ENCODE measurements at regions not wholly inside any gene's neighbourhood (a gene's known extent, or its start where the extent isn't known, plus 50 kb on each side); places are given as distances from the start of the nearest gene placed in this dataset.

DNA sequence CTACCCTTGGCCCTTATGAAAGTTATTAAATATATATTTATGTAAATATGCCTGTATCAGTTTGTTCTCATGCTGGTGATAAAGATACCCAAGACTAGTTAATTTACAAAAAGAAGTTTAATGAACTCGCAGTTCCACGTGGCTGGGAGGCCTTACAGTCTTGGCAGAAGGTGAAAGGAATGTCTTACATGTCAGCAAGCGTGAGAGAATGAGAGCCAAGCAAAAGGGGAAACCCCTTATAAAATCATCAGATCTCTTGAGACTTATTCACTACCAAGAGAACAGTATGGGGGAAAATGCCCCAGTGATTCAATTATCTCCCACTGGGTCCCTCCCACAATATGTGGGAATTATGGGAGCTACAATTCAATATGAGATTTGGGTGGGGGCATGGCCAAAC, 506.0 kb upstream of the ATXN8OS start:
- H3K27me3 Mint-ChIP-seq = no peaks in the 10 kb centered on the region

DNA sequence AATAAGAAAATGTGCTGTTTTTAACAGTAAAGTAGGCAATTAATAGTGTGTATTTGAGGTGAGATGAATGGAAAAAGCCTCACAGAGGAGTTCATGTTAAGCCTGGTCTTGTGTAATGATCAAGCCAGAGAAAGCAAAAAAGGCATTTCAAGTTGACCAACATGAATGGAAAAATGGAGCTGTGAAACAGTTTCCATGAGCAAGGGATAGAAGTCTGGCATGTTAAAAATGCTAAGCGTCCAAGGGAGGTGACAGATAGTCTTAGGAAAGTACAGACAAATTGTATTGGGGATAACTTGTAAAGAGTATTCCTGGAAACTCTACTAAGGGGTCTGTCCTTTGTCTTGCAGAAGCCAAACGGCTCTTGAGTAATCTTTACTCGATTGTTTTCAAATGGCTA, 506.8 kb upstream of the ATXN8OS start:
- Mint-ChIP-seq H3K4me3 (no peak overlapping the region), H3K27ac (no peak overlapping the region), H3K4me1 (no peaks in the 10 kb centered on the region), H3K27me3 (no peaks in the 10 kb centered on the region), H3K36me3 (no peaks in the 10 kb centered on the region), H3K9me3 (ENCODE audit: low read depth) (peaks cover 13% of the 10 kb centered on the region)
- CTCF ChIA-PET = no interaction called here
- ATAC-seq = no peak
- DNase-seq = no peak

More for the DNA sequence above, 506.0 kb upstream of the ATXN8OS start:
- Mint-ChIP-seq H3K4me3 (no peak overlapping the region), H3K36me3 (no peaks in the 10 kb centered on the region), H3K4me1 (no peaks in the 10 kb centered on the region), H3K9me3 (ENCODE audit: low read depth) (peaks cover 15% of the 10 kb centered on the region), H3K27ac (no peak overlapping the region)
- ATAC-seq = no peak
- CTCF ChIA-PET = no interaction called here
- no peak for DNase-seq

DNA sequence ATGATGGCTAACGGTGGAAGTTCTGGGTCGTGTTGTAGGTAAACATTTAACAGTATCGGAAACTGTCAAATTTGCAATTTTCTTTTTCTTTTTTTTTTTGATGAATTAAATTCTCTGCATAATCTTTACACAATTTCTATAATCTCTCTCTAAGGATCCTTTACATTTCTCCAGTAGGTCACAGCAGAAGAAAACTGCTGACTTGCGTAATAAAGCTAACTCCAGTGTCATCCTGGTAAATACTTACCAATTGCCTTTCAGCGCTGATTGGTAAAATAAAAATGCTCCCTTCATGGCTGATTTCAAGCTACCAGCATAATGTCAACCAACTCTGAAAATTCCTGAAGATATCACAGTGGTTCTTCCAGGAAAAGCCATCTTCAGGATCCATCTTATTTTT, 510.5 kb upstream of the ATXN8OS start:
- Mint-ChIP-seq H3K27ac (no peak overlapping the region), H3K9me3 (ENCODE audit: low read depth) (peaks cover 3% of the 10 kb centered on the region), H3K36me3 (no peaks in the 10 kb centered on the region), H3K4me1 (no peaks in the 10 kb centered on the region), H3K4me3 (no peak overlapping the region), H3K27me3 (no peaks in the 10 kb centered on the region)
- no peak for ATAC-seq
- CTCF ChIA-PET = no interaction called here
- no peak for DNase-seq

DNA sequence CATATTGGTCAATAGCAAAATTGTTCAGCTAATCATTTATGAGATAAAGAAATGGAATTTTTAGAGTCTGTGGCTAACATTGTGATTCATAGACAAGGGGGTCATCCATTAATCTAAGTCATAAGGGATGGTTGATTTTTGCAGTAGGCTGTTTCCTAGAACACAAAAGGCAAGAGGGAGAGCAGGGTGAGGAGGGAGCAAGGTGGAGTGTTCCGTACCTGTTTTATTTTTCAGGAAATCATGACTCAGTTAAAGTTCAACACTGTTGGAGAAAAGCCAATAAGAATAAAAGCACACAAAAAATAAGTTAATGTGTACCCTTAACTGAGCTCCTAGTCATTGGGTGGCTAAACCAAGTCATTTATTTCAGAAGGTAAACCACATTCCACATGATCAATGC, 512.4 kb upstream of the ATXN8OS start:
- no peaks in the 10 kb centered on the region for H3K27me3 Mint-ChIP-seq

DNA sequence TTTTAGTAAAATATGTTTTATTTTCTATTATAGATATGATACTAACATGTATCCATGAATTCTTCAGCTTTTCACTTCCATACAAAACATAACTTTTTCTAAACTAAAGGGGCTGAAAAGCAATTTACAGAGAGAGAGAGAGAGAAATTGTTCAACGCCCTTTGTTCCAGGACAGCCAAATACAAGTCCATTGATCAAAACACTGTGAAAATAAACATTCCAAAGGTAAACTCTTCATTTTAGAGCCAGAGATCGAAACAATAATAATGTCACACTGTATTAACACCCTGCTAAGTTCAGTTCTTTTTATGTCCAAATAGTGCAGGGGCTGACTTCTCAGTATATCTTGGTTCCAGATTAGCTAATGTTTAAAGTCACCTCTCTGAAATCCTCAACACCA, 516.2 kb upstream of the ATXN8OS start:
- Mint-ChIP-seq H3K27me3 (no peaks in the 10 kb centered on the region), H3K4me1 (no peaks in the 10 kb centered on the region), H3K9me3 (ENCODE audit: low read depth) (peaks cover 10% of the 10 kb centered on the region), H3K27ac (no peak overlapping the region), H3K36me3 (no peaks in the 10 kb centered on the region), H3K4me3 (no peak overlapping the region)
- ATAC-seq (no peak), DNase-seq (no peak)
- CTCF ChIA-PET = no interaction called here

More for the DNA sequence above, 512.4 kb upstream of the ATXN8OS start:
- H3K9me3 Mint-ChIP-seq (ENCODE audit: low read depth) = peaks cover 3% of the 10 kb centered on the region
- no peak for ATAC-seq
- H3K4me3 Mint-ChIP-seq = no peak overlapping the region
- DNase-seq = no peak
- CTCF ChIA-PET = no interaction called here
- H3K4me1 Mint-ChIP-seq = no peaks in the 10 kb centered on the region
- H3K36me3 Mint-ChIP-seq = no peaks in the 10 kb centered on the region
- no peak overlapping the region for H3K27ac Mint-ChIP-seq

DNA sequence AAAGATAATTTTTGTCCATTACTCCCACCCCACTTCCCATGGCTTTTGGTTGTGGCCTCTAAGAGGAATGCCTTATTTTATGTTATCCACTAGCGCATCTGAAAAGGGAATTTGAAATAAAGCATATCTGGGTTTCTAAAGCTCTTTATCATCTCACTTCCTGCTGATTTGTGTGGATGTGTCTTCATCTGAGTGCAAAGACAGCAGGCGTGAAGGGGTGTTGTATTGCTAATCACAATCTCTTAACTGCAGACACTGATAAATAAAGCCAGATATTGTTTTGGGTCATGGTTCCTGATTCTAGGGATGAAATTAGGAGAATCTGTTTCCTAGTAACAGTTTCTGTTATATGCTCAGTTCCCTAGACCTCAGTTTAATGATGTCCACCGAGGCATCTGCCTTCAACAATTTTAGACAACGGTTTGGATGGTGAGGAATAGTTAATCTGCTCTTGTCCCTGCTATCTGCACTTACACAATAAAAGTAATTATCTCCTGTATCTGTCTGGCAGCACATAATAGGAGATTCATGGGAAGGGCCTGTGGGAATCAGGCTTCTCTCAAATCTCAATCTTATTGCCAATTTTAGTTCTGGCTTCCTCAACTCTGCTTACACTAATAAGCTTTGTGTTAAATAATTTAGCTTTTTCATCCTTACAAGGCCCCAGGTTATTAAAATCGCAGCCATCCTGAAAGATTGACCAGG, 517.9 kb upstream of the ATXN8OS start:
- CTCF ChIA-PET = no interaction called here
- peaks cover 12% of the 10 kb centered on the region for H3K9me3 Mint-ChIP-seq (ENCODE audit: low read depth)
- no peaks in the 10 kb centered on the region for H3K27me3 Mint-ChIP-seq
- no peak overlapping the region for H3K4me3 Mint-ChIP-seq
- DNase-seq (no peak), ATAC-seq (no peak)
- no peaks in the 10 kb centered on the region for H3K36me3 Mint-ChIP-seq
- H3K27ac Mint-ChIP-seq = no peak overlapping the region
- H3K4me1 Mint-ChIP-seq = no peaks in the 10 kb centered on the region

DNA sequence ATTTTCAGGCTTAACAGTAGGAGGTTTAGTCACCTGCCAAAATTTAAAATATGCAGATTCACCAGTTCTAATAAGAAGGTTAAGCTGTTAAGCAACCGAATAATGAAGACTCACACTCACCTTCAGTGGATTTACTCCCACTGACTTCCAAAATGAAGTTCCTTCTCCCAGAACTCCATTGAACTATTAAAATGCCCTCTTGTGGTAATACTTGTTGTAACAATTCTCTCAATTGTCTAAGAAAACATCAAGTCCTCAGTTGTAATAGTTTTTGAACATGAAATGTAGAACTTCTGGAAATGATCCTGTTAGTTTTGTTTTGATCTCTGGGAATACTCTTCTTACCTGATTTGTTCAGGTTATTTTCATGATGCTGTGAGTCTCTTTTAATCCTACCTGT, 522.0 kb upstream of the ATXN8OS start:
- Mint-ChIP-seq H3K4me3 (no peak overlapping the region), H3K4me1 (no peaks in the 10 kb centered on the region), H3K9me3 (ENCODE audit: low read depth) (peaks cover 10% of the 10 kb centered on the region), H3K36me3 (no peaks in the 10 kb centered on the region), H3K27me3 (no peaks in the 10 kb centered on the region), H3K27ac (no peak overlapping the region)
- DNase-seq (no peak), ATAC-seq (no peak)
- CTCF ChIA-PET = no interaction called here

DNA sequence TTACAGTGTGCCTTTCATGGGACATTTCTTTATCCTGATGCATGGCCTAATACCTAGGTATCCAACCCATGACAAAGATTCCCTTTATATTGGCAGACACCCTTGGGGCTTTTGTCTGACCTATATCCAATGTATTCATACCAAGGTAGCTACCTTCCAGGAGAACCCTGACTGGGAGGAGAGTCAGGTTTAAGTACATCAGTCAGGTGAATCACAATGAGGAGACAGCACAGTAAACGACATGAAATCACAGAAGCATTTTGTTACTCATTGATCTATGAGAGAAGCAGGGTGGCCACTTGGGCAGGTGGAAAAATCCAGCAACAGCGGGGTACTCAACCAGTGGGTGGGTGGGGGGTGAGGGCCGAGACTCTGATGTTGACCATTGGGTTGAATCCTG, 527.4 kb upstream of the ATXN8OS start:
- DNase-seq = no peak
- Mint-ChIP-seq H3K4me1 (no peaks in the 10 kb centered on the region), H3K9me3 (ENCODE audit: low read depth) (no peaks in the 10 kb centered on the region), H3K36me3 (no peaks in the 10 kb centered on the region), H3K4me3 (no peak overlapping the region), H3K27ac (no peak overlapping the region), H3K27me3 (no peaks in the 10 kb centered on the region)
- ATAC-seq = no peak
- CTCF ChIA-PET = no interaction called here

DNA sequence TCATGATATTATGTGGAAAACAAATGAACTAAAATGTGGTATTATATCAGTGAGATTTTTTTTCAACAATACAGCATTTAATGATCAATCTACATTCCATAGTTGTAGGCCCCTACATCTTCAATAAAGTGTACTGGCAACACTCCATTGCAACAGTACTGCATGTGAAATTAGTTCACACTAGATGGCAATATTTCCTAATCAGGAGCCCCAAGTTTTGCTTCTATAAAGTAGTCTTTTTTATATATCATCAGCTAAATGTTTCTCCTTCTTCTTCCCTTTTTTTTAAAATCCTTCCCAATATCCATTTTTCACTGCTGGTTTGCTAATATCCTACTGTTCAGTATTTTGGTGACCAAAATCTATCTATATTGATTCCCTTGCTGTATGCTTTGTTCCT, 528.3 kb upstream of the ATXN8OS start:
- Mint-ChIP-seq H3K27ac (no peak overlapping the region), H3K4me3 (no peak overlapping the region), H3K9me3 (ENCODE audit: low read depth) (no peaks in the 10 kb centered on the region), H3K27me3 (no peaks in the 10 kb centered on the region), H3K4me1 (no peaks in the 10 kb centered on the region), H3K36me3 (no peaks in the 10 kb centered on the region)
- DNase-seq (no peak), ATAC-seq (no peak)
- CTCF ChIA-PET = no interaction called here

DNA sequence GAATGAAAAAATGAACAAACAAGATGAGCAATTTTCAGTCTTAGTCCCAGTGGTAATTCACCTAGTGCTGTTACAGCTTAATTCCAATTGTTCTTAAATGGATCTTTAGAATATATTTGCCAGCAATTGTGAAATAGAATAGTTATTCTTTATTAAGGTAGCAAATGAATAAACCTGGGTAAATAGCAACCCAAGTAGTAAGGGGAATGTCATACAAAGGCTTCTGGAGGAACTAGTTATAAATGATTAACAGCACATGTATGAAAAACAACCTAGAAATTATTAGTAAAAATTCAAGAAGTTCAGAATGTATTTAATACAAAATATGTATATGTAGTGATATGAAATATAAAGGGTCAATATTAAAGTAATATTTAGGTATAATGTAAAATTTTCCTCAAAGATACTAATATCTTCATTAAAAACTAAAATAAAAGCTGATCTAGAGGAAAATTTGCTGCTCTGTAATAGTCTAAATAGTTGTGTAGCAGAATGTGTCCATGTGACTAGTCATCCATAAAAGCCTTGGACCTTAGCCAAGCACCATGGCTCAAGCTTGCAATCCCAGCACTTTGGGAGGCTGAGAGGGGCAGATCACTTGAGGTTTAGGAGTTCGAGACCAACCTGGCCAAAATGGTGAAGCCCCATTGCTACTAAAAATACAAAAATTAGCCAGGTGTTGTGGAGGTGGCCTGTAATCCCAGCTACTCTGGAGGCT, 535.9 kb upstream of the ATXN8OS start:
- CTCF ChIA-PET = no interaction called here

DNA sequence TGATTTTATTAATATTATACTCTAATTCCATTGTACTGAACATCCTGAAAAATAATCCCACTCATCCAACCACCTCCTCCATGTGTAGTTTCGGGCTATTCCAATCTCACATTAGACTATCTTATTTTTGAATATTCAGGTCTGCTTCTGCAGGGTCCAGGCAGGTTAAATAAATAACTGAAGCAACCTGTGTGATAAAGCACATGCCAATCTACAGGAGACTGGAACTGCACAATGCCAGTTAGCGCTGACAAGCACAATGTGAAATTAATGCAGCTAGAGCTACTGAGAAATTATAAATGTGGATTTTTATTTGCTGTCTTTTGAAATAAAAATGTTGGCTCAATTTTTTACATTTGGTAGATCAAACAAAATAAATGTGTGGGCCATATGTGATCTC, 540.1 kb upstream of the ATXN8OS start:
- H3K27me3 Mint-ChIP-seq = no peaks in the 10 kb centered on the region
- no peak overlapping the region for H3K27ac Mint-ChIP-seq
- ATAC-seq (no peak), DNase-seq (no peak)
- H3K4me3 Mint-ChIP-seq = no peak overlapping the region
- H3K9me3 Mint-ChIP-seq (ENCODE audit: low read depth) = peaks cover 2% of the 10 kb centered on the region
- no peaks in the 10 kb centered on the region for H3K4me1 Mint-ChIP-seq
- CTCF ChIA-PET = no interaction called here
- H3K36me3 Mint-ChIP-seq = no peaks in the 10 kb centered on the region

More for the DNA sequence above, 535.9 kb upstream of the ATXN8OS start:
- peaks cover 4% of the 10 kb centered on the region for H3K9me3 Mint-ChIP-seq (ENCODE audit: low read depth)
- ATAC-seq (no peak), DNase-seq (no peak)
- no peaks in the 10 kb centered on the region for H3K4me1 Mint-ChIP-seq
- H3K27me3 Mint-ChIP-seq = no peaks in the 10 kb centered on the region
- H3K27ac Mint-ChIP-seq = no peak overlapping the region
- H3K36me3 Mint-ChIP-seq = no peaks in the 10 kb centered on the region
- H3K4me3 Mint-ChIP-seq = no peak overlapping the region

DNA sequence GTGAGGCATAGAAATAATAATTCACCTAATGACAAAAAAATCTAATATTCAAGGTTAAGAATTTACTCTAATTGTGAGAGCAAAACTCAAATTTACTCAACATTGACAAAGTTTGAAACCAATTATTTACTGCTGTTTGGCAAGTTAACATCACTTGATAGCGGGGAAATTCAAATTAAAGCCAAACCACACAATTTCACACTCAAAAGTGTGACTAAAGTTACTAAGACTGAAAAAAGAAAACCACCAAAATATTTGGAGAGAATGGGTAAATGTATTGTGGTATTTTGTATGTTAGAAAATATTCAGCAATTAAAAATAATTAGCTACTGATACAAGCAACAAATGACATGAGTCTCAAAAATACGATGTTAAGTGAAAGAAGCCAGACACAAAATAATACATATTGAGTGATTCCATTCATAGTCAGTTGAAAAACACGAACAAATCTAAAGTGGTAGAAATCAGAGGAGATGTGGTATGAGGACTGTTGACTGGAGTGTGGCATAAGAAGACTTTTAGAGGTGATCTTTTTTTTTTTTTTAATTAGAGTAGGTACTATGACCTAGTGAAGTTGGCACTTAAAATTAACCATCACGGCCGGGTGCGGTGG, 541.4 kb upstream of the ATXN8OS start:
- H3K27ac Mint-ChIP-seq = no peak overlapping the region
- no peaks in the 10 kb centered on the region for H3K27me3 Mint-ChIP-seq
- DNase-seq = no peak
- H3K9me3 Mint-ChIP-seq (ENCODE audit: low read depth) = no peaks in the 10 kb centered on the region
- H3K4me3 Mint-ChIP-seq = no peak overlapping the region
- H3K36me3 Mint-ChIP-seq = no peaks in the 10 kb centered on the region
- CTCF ChIA-PET = no interaction called here
- H3K4me1 Mint-ChIP-seq = no peaks in the 10 kb centered on the region
- ATAC-seq = no peak

DNA sequence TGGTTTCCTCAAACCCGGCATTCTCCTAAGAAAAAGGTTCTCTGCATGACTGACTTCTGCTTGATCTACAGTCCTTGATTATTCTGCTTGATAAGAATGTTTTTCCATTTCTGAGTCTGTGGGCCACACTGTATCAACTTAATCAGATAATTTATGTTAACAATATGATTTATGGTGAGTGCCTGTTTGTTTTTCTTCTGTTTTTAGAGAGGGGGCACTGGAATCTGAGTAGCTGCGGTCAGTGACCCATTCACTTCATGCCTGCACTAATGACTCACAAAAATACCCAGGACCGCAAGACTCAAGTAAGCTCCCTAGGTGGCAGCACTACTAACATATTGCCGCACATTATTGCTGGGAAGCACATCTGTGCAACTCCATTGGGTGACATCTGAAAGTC, 542.3 kb upstream of the ATXN8OS start:
- Mint-ChIP-seq H3K27me3 (no peaks in the 10 kb centered on the region), H3K4me1 (no peaks in the 10 kb centered on the region), H3K27ac (no peak overlapping the region), H3K36me3 (no peaks in the 10 kb centered on the region), H3K4me3 (no peak overlapping the region), H3K9me3 (ENCODE audit: low read depth) (no peaks in the 10 kb centered on the region)
- DNase-seq (no peak), ATAC-seq (no peak)
- CTCF ChIA-PET = no interaction called here

DNA sequence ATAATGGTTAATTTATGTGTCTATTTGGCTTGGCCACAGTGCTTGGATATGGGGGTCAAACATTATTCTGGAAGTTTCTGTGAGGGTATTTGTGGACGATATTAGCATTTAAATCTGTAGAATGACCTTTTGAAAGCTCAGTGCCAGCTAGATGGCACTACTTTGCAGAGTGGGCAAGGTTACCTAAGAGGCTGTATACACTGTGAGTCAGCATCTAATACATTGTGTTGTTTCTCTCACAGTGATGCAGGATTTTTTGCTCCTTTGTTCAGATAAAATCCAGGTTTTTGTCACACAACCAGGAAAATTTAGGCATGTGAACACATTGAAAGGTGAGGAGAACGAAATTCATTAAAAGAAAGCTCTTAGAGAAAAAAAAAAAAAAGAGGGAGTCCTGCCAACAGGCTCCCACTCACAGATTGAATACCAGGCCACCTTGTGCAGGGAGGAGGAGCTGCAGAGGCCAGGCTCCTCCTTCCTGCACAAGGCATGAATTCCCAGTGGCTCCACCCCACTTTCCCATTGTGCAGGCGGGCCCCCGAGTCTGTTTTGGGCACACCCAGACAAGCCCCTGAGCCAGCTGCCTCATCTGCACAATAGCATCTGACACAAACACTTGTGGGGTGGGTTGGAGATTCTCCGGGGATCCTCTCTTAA, 551.0 kb upstream of the ATXN8OS start:
- Mint-ChIP-seq H3K9me3 (ENCODE audit: low read depth) (no peaks in the 10 kb centered on the region), H3K4me1 (no peaks in the 10 kb centered on the region), H3K36me3 (no peaks in the 10 kb centered on the region), H3K27ac (no peak overlapping the region), H3K27me3 (no peaks in the 10 kb centered on the region), H3K4me3 (no peak overlapping the region)
- ATAC-seq (no peak), DNase-seq (no peak)
- CTCF ChIA-PET = interaction anchor here (1.1 kb wide), 1 partner anchor 91 kb away, joined by 3 read pairs; no protein-coding TSS in a partner anchor

Data from activated CD8-positive, alpha-beta memory T cell treated with anti-CD3 and anti-CD28 coated beads, Interleukin-2, amount 10 ng/mL, durations not matched to agents 7 days and 5 days (primary cell).